HG03575 (cell line): ENCODE measurements at regions not wholly inside any gene's neighbourhood (a gene's known extent, or its start where the extent isn't known, plus 50 kb on each side); places are given as distances from the start of the nearest gene placed in this dataset.

Experiments
- ATAC-seq: cut with Tn5 transposase; IDR thresholded peaks from one replicate; pipeline ENCODE4 v1.9.1; 2021; ENCODE audit not compliant: unreplicated experiment, insufficient number of reproducible peaks, low FRiP score; ENCODE audit errors: extremely low read depth

DNA sequence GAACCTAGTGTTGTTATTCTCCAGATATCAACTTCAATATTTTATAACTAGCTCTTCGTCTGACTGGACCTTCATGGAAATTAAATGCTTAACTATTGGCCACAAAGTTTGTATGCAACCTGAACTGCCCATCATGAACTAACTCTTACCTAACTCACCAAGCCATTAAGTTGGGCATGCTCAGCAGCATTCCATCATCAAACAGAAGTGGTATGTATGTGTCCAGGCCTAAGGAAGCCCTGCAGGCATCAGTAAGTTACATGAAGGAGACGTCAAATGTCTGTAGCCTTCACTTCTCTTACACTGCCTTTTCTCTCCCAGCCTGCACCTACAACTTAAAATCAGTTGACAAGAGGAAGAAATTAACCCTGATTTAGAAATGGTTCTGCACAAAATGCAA lies 1639.2 kb upstream of the PABPC4L start:
- ATAC-seq: no peak

DNA sequence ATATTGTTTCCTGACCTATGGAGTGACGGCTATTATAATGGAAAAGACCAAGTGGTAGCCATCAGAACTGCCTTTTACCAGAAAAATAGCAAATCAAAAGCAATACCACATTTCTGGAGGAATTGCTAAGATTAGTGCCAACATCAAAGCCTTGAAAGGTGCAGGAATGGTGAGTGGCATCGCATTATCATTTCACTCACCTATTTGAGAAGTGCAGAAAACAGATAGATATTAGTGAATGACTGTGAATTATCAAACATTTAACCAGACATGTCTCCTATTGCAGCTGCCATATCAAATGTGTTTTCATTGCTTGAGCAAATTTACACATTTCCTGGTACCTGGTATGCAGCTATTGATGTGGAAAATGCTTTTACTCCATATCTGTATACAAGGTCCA lies 1638.1 kb upstream of the PABPC4L start:
- ATAC-seq: no peak

DNA sequence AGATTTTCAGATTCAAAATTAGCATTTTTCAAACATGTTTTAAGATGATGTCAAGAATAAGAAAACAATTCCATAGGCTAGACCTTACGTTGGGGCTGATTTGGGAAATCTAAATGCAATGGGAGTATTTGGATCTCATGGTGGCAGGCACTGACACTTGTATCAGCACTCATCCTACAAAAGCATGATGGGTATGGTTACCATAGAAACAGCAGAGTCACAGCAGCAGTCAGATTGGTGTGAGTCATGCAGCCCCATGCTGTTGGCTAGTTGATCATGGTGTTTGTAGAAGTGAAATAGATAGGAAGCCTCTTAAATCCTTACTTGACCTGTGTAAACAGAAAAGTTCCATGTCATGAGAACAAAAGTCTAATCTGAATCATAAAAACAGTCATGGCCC lies 1637.3 kb upstream of the PABPC4L start:
- ATAC-seq: no peak

DNA sequence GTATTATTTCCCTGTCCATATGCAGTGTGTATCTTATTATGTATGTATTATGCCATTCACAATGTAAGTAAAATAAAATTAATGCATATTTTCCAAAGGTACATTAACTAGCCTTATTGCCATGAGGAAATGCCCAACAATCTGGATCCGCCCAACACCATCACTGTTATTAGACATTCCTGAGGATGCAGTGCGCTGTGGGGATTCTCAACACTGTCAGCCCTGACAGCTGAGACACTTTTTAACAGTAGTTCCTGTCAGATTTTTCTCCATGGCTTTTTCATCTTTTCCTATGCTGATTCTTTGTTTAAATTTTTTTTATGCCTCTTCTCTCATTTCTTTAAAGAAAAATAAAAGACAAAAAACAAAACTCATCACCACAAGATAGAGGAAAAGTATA lies 1632.9 kb upstream of the PABPC4L start:
- ATAC-seq: no peak

DNA sequence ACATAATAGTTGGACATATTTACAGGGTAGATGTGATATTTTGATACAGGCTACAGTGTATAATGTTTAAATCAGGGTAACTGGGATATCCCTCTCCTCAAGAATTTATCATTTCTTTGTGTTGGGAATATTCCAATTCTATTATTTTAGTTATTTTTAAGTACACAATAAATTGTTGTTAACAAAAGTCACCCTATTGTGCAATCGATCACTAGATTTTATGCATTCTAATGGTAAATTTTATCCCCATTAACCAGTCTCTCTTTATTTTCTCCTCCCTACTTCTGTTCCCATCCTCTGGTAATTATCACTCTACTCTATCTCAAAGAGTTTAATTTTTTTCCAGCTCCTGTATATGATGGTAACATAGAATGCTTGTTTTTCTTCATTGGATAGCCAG lies 1631.9 kb upstream of the PABPC4L start:
- ATAC-seq: no peak

DNA sequence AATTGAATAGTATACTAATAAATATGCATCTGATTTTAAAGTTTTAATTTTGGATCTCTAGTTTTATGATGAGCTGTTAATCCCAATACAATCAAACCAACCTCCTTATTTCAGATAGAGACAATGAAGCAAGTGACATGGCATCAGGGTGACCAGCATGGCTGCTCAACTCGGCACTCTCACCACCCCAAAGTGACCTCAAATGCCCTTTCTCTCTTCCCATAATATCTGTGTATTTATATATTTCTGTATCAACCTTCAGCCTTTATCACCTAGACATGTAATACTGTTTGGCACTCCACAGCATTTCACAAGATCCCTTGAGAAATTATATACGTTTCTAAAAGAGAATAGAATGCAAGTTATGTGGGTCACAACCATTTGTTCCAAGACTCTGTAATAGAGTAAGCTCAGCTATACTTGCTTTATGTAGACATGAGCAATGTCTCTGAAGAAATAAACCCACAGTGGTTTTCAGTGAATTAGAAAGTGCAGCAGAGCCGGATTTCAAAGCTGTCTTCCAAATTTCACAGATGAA lies 1623.2 kb upstream of the PABPC4L start:
- no peak for ATAC-seq

DNA sequence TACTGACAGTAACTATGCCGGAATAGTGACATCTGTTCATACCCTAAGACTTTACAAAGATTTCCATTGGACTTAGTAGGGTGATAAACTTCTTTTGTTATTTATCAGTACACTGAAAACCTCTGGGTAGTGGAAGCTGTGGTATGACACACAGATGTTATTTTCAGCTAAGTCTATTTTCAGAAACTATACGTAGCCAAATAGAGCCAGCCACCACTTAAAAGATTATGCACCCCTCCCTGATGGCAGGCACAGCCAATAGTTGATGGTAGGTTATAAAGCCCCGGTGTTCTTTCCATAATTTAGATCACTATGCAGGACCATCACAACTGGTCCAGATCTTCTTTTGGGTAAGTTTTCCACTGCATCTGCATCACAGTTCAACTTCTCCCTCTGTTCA lies 1603.2 kb upstream of the PABPC4L start:
- no peak for ATAC-seq

DNA sequence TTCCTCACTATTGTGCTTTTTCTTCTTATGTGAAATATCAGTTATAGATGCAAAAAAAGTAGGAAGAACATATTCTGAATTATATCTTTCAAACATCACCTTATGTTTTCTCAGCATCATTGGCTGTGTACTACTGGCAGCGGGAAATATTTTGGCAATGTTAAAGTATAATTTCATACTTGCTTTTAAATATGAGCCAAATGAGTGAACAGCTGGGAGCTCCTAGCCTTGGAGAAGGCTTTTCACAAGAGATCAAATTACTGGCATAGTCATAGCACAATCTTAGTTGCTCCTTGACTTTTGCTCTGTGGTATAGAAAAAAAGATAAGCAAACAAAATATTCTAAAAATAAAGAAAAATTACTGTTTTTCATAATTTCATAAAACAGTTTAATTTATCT lies 1575.8 kb upstream of the PABPC4L start:
- no peak for ATAC-seq

DNA sequence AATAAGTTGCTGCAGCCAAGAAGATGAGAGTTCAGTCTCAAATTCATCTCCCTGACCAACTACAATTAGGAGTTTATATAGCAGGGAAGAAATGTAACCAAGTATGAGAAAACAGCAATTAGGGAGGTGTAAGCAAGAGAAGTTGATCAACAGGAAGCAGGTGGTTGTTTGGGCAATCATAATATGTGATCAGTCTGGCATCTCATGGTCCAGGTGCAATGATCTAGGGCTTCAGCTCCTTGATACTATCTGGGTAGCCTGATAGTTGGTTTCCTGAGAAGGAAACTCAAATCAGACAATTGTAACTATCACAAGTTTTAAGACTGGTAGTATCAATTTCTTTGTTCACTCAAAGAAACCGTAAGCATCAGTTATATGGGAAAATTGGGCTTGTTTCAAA lies 1574.3 kb upstream of the PABPC4L start:
- ATAC-seq: no peak

DNA sequence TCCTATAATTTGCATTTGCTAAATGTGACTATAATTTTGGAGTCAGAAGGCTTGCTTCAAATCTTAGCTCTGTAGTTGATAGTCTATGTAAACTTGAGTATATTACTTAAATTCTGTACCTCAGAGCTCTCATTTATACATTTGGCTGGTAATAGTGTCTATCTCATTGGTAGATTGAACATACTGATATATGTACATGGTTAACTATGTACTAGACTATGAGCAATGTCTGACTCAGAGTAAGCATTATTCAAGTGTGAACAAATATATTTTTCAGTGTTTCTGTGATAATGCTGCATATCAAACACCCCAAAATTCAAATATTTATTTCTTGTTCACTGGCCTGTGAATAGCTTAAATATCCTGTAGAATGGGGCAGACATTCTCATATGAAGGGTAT lies 1568.9 kb upstream of the PABPC4L start:
- no peak for ATAC-seq

DNA sequence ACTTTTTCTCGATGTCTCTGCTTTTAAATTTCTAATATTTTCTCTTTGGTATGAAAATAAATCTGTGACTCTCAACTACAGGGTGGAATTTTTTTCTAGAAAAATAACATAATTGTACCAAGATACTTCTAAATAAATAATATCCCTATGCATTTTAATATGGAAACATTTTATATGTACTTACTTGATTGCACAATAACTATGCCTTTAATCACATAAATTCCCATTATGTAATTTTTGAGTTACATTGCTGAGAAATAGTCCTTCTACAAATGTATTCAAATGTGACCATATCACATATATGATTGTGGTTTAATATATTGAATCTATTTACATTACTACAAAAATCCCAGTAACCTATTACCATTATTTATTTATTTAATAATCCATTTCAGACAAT lies 1543.3 kb upstream of the PABPC4L start:
- ATAC-seq: no peak

DNA sequence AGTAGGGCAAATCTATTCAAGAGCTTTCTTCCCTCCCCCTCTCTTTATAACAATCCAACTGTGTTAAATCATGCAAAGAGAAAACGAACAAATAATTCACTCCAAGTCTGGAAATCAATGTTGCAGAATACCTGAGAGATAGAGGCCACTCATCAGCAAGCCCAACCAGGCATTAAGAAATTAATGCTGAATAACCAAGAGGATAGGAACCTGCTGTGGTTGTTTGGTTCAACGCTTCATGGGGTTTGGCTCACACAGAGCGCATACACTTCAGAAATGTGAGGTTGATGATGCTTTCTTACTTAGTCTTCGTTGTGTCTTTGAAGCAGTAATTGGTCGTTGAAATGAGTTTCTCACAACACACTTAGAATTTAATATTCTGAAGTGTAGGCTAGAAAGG lies 1540.0 kb upstream of the PABPC4L start:
- no peak for ATAC-seq

DNA sequence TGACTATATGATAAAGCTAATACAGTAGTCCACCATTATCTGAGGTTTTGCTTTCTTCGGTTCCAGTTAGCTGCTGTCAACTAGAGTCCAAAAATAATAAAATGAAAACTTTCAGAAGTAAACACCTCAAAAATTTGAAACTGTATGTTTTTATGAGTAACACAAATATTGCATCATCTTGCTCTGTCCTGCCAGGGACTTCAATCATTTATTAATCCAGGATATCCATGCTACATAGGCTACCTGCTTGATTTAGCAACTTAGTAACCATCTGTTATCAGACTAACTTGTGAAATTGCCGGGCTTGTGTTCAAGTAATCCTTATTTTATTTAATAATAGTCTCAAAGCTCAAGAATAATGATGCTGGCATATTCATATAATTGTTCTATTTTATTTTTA lies 1537.8 kb upstream of the PABPC4L start:
- ATAC-seq: no peak

DNA sequence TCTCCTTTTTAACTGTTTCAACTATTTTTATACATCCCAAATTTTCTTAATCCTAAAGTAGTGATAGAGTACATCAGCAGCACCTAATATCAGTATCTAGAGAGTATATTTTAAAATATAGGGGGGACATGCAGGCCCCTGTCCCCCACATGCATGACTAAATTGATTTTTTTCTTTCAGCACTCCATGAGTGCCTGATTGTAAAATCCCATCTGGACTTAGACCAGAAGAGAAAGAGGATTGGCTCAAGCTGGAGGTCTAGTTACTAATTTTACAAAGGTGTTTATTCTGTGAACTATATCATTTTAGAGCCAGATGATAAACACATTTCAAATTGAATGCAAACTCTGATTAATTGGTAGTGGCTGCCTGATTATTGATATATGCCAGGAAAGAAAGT lies 1533.9 kb upstream of the PABPC4L start:
- no peak for ATAC-seq

DNA sequence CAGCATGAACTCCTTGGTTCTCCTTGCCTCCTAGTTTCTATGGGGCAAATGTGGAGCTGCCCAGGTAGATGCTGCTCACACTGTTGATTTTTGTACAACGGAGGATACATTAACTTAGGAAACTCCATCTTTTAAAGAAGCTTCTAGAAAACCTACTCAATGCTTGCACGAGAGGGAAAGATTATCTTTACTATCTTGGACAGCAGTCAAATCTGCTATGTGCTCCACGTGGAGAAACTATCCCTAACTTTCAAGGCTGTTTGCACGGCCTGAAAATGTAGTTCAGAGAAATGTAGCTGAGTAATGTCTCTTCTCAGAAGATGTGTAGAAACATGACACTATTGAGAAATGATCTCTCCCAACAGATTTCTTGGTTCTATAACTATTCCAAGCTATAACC lies 1530.9 kb upstream of the PABPC4L start:
- ATAC-seq: no peak

DNA sequence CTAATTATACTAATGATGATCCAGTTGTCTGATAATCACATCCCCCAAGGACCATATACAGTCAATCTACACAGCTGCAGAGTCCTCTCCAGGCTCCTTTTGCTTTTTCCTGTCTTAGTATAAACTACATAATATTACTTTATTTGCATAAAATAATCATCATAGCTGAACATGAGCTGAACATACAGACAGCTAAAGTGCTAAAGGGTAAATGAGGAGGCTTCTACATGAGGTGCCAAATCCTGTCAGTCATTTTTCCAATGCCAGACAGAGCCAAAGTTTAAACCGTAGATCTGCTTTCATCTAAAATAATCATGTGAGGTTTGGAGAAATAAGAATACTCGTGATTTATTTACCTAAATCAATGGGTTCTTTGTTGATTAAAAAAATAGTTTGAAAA lies 1530.1 kb upstream of the PABPC4L start:
- no peak for ATAC-seq

DNA sequence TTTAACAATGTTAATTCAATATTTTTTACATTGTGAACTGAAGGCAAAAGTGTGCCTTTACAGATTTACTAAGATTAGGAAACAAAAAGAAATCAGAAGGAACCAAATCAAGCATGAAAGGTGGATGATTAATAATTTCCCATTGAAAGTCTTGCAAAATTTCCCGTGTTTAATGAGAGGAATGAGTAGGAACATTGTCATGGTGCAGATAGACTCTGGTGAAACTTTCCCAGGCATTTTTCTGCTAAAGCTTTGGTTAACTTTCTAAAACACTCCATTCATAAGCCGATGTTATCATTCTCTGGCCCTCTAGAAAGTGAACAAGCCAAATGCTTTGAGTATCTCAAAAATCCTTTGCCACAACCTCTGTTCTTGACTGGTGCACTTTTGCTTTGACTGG lies 1522.8 kb upstream of the PABPC4L start:
- ATAC-seq: no peak

DNA sequence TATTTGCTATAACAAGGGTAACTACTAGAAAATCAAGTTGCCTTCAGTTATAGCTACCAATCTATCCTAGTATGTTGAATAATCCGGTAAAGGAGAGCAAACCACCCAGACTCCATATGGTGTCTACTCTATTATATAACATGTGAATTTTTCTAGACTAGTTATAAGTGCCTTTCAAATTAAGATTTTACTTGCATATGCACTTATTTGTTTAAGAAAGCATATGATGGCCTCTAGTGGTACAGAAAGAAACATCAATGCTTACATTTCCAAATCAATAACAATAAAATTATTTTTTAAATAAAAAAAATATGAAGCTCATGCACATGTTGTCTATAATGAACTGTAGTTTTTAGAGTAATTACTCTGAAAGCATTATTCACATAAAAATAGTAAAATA lies 1516.4 kb upstream of the PABPC4L start:
- ATAC-seq: no peak

DNA sequence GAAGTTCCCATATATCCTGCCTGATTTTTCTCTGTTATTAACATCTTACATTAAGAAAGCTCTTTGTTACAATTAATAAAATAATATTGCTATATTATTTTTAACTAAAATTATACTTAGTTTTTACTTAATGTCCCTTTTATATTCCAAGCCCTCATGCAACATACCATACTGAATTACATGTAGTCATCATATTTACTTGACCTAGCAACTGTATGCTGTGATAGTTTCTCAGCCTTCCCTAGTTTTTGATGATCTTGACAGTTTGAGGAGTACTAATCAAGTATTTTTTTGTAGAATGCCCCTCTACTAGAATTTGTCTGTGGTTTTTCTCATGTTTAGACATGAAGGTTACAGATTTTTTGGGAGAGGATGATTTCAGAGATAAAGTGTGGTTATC lies 1503.8 kb upstream of the PABPC4L start:
- no peak for ATAC-seq

DNA sequence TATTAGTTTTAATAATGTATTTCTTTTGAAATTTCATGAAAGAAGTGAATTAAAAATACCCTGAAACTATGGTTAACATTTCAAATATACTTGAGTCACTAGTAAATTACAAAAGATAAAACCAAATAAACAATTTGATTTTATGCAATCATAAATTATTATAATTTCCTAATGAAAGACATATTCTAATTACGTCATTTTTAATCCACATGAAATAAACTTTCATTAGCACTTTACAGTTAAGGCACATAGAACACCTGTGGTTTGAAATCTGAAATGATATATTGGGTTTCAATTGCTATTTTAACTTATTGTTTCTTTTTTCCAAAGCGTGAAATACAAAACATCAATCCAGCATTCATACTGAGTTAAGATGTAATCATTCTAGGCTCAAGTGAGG lies 1492.5 kb upstream of the PABPC4L start:
- no peak for ATAC-seq

DNA sequence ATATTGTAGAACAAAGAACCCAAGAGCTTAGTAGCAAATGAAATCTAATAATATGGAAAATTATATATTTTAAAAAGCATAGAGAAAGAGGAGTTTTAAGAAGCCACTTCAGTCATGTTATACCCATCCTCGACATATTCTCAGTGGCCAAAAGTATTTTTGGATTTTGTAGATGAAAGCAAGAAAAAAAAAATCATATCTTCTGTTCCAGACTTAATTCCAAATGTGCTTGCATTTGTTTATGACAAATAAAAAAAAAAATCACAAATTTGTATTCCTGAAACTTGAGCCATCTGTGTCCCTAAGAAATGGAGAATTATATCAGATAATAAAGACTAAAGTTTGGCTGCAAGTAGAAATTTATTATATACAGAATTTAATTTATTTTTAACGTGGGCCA lies 1482.4 kb upstream of the PABPC4L start:
- ATAC-seq: no peak

DNA sequence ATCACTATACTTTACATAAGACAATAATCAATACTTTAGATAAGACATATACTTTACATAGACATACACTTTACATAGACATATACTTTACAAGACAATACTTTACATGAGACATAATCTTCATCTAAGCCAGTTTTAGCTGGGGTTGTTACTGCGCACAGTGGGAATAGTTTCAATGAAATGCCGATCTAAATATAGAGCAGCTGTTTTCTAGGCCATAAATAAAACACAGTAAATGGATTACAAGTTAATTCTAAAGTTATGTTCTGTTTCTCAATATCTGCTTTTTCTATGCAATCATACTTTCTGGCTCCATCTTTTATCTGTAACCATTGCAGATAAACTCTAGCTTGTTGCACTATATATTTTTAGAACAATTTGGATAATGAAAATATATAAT lies 1470.6 kb upstream of the PABPC4L start:
- no peak for ATAC-seq
